NCI-H510A treated with DMSO at 0.1 percent for 48 hours (cell line): ENCODE measurements at regions not wholly inside any gene's neighbourhood (a gene's known extent, or its start where the extent isn't known, plus 50 kb on each side); places are given as distances from the start of the nearest gene placed in this dataset.
A peak's percentile ranks its signal among the peaks of the same experiment; 100 is the strongest.

ENCODE experiments used
- DNase-seq: peaks from one replicate; lab custom pipeline; 2025; lab: John Stamatoyannopoulos, UW

DNA sequence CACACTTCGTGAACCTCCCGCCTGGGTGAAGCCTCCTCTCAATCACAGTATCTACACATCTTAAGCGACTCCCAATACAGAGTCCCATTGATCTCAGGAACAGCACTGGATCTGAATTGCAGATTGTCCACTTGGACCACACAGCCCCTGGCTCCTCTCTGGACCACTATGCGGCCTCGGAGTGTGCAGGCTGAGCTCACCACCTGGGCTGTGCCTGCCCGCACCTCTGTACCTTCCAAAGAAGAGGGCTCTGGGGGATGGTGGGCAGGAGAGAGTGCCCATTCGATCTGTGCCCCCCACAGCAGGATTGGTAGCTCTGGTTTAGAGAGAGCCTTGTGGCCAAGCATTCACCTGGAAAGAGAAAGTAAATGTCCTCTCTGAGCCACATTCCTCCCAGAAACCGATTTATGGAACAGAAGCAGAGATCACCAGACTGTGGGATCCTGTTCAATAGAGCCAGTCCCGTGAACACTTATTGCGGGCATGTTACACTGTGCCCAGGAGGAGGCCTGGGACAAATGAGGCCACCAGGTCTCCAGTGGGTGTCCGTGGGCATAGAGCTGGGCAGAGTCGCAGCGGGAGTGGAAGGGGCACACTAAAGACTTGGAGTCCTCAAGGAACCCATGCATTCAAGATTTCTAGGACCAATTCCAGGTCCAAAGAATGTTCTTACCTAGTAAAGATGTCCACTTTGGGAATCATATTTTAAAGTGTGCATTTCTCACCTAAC, 141.6 kb upstream of the SOX1 start:
- DNase-seq = no peak

DNA sequence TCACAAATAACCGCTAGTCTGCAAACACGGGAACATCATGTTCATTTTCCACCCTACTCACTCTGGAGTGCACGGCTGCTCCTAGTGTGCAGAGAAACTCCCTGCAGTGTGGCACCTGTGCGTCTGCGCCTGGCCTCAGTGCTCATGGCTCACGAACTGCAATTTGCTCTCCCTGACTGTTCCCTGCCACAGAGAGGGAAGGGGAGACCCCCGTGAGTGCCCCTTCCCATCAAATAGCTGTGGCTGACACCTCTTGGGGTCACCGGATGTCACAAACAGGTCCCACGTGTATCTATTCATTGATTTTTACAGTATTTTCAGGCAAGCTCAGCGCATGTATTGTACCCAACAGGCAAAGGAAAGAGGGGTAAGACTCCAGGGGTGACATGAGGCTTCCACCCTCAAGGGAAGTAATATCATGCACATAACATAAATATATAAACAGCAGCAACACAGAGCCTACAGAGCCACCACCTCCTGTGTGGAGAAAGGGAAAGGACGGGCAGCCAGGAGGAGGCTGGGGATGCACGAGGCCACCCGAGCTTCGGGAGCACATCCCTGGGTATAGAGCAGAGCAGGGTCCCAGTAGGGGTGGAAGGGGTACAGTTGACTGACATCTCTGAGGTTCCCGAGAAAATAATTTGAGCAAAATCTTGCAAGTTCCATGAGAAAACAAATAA, 140.3 kb upstream of the SOX1 start:
- DNase-seq = peak; percentile 37

DNA sequence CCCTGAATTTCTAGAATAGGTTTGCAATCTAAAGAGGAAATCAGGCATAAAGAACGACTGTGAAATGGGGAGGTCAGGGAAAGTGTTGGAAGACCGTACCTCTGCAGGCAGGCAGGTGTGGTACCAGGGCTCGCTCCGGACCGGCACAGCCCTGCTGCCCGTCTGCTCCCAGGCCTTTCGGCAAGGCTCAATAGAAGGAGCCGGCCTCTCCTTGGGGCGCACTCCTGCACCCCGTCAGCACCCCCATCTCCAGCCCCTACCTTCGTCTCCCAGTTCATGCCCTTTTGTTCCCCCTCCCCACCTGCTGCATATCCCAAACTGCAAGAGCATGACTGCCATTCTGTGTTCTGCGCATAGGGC, 139.8 kb upstream of the SOX1 start:
- DNase-seq = no peak

DNA sequence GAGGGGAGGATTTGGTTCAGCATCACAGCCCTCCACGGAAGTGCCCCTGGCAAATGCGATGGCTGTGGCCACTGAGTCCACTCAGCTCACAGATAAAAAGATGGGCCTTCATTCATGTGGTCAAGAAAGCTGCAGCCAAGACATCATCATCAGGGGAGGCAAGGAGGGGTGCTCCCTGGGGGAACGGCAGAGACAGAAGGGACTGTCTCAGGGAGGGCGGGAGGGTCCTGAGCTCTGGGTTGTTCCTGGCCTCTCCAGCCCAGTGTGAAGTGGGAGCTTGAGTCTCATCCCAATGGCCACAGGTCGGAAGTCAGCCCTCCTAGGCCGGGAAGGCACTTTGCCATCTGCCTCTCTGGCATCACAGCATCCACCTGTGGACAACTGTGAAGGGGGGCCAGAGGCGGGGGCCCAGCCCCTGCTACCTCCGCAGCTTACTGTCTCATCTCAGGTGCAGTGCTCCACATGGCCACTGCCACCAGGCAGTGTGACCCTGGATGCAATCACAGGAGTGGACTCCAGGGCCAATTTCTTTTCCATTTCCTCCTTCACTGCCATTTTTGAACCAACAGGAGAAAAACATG, 137.8 kb upstream of the SOX1 start:
- DNase-seq = no peak

DNA sequence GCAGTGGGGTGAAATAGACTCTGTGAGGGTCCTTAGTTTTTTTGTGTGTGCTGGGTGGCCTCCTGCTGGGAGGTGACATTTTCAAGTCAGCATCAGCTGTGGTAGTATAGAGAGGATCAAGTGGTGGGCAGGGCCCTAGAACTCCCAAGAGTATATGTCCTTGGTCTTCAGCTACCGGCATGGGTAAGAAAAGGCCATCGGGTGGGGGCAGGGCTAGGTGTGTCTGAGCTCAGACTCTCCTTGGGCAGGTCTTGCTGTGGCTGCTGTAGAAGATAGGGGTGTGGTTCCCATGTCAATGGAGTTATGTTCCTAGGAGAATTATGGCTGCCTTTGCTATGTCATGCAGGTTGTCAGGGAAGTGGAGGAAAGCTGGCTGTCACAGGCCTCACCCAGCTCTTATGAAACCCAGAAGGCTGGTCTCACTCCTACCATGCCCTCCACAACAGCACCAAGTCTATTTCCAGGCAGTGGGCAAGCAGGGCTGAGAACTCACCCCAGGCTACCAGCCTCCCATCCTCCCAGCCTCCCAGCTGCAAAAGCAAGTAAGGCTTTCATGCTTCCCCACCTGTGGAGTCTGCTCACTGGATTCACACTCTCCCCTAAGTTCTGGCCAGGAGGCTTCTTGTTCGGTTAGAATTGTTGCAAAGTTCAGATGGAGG, 130.6 kb upstream of the SOX1 start:
- DNase-seq = no peak

DNA sequence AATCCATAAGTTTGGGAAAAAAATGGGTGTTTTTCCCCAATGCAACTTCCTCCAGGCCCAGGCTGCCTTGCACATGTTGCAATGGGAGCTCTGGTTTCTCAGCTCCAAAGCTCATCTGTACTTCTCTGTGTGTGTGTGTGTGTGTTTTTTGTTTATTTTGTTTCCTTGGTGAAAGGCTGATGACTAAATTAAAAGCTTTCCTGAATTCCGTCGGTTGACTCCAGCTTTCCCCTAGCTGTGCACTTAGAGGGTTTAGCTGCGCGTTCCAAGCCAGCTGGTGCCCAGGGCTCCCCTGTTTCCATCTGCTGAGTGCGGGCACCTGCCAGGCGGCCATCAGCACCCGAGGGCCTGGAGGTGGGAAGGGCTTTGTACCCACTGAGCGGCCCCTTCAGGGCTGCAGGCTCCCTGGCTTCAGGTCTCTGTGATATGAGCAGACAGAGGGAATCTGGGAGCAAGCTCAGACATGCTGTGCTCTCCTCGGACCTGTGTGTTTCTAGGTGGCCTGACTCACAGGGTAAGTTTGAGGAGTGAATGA, 129.1 kb upstream of the SOX1 start:
- DNase-seq = peak; percentile 84

DNA sequence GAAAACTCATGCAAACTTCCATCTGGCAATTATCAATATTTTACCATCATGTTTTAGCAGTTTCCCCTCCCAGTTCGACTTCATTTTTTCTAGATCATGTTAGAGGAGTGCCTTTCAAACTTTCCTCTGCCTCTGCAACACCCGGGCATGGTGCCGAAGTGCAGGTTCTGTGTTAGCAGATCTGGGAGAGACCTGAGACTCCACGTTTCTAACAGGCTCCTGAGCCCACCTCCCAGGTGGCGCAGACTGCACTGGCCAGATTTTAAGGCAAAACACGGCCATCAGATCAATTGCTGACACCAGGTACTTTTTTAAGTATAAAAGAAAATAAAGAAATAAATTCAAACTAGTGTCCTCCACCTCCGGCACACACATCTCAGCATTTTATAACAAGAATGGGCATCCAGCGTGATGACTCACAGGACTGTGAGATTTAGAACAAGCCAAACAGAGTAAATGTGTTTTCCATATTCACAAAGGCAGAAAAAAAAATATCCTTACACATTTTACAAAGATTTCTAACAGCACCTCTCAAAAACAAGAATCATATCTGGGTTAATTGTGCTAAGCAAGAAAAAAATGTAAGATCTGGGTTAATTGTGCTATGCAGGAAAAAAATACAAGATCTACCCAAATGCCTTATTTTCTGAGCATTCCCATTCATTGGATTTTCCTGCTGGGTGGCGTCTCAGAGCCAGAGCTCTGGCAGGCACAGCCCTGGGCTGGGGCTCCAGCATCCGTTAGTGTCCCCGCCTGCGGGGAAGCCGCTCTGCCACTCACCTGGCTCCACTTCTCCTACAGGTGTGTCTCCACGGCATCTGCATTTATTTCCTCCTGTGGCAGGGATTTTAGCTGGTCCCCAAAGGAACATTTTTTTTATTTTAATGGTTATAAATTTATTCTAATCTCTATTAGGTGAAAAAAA, 127.9 kb upstream of the SOX1 start:
- DNase-seq = peak; percentile 56

DNA sequence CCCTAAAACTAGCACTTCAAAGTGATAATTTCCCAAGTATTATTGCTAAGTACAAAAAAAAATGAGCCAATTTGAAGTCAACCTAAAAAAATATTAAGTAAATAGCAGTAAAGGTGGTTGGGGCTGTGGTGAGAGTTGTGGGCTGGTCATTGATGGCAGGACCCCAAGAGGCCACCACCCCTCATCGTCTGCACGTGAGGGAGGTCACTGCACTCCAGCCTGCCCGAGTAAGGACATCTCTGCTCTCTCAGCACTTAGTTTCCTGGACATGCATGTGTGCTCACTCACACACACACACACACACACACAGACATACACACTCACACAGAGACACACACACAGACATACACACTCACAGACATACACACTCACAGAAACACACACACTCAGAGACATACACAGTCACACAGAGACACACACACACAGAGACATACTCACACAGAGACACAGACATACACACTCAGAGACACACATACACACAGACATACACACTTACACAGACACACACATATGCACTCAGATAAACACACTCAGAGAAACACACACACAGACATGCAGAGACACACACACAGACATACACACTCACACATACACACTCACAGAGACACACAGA, 127.2 kb upstream of the SOX1 start:
- no peak for DNase-seq

DNA sequence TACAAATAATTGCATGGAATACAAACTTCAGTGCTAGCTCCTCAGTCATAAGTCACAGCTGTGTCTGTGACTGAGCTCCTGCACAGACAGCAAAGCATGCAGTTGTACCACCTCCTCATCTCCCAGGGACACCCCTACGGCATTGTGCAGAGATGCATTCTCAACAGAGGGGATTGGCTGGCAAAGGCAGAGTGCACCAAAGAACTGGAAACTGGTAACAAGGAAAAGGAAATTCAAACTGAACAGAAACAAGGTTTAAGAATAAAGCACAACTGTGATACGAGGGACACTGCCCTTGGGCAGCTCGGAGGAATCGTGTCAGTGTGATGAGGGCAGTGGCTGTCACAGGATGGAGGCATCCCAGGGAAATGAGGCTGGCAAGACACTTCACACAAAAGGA, 126.1 kb upstream of the SOX1 start:
- DNase-seq = peak; percentile 60

DNA sequence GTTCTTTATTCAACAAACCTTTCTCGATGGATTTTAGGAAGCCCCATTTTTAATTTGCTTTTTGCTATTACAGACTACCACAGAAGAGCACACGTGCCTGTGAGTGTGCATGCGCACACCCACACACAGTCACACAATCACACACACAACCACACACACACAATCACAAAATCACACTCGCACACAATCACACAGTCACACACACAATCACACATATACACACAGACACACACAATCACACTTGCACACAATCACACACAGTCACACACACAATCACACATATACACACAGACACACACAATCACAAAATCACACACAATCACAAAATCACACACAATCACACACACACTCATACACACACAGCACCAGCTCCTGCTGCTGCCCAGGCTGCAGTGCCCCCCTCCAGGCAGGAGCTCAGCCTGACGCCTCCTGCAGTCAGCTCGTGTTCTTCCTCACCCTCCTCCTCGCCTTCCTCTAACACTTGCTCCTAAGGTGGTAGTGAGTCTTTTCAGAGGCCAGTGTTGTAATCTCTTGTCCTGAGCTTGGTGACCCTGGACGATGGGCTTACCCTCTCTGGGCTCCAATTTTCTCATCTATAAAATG, 125.0 kb upstream of the SOX1 start:
- no peak for DNase-seq

DNA sequence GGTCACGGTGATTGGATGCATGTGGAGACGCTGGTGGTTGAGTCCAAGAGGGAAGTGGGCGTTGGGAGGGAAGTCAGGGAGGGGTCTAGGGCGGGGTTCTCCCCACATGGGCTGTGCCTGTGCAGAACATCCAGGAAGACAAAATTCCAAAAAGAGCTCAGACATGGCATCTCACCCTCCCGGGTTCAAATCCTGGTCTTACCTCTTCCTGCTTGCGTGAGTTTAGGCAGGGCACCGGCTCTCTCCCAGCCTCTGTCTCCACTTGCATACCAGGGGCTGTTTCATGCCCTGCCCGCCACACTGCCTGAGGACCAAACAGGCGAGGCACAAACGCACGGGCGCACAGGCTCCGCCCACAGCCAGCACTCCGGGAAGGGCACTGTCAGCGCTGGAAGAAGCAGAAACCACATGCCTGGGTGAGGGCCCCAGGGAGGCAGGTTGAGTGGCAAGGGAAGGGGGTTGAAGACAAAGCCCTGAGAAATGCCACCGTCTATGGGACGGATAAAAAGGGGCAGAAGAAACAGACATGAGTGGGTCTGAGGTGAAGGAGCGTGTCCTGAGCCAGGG, 123.6 kb upstream of the SOX1 start:
- DNase-seq = no peak

DNA sequence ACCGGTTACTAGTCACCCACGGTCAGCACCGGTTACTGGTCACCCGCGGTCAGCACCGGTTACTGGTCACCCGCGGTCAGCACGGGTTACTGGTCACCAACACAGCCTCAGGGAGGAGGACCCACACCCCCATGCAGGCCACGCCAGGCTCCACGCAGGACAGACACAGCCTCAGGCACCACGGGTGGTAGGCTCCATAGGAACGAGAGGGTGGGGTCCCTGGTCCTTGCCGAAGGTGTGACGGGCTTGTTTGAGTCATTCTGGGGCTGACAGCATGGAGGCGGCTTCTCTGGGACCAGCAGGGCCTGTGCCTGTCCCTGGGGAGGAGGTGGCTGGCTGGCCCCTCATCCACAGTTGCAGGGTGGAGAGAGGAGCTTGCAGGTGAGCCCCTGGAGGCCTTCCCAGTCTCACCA, 122.8 kb upstream of the SOX1 start:
- no peak for DNase-seq

DNA sequence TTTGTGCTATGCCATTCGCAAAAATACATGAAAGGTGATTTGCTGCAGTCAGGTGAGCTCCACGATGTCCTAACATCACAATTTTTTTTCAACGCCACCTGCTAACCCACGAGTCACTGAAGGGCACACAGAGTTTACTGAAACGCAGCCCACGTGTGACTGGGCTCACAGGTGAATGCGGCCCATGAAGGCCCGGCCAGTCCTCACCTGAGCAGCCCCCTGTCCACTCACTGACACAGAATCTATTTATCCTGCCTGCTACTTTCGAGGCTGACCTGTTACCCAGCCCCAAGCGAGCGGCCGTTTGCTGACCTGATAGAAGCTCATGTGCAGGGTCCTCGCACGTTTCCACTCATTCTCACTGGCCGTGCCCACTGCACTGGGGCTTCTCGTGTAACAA, 121.9 kb upstream of the SOX1 start:
- DNase-seq = no peak

DNA sequence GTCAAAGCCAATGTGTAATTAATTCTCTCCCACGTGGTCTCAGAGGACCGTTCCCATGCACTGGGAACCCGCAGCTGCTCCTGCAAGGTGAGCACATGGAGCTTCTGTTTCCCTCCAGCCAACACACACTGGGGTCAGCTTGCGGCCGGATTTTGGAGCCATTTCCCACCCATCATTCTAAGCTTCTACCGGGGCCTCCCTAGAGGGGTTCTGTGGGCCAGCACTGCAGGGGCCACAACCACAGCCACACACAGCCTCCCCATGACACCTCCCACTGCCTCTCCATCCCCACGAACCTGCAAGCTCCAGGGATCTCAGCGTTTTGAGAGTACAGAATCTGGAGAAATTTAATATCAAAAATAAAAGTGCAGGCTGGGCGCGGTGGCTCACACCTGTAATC, 120.7 kb upstream of the SOX1 start:
- peak; percentile 17 for DNase-seq

DNA sequence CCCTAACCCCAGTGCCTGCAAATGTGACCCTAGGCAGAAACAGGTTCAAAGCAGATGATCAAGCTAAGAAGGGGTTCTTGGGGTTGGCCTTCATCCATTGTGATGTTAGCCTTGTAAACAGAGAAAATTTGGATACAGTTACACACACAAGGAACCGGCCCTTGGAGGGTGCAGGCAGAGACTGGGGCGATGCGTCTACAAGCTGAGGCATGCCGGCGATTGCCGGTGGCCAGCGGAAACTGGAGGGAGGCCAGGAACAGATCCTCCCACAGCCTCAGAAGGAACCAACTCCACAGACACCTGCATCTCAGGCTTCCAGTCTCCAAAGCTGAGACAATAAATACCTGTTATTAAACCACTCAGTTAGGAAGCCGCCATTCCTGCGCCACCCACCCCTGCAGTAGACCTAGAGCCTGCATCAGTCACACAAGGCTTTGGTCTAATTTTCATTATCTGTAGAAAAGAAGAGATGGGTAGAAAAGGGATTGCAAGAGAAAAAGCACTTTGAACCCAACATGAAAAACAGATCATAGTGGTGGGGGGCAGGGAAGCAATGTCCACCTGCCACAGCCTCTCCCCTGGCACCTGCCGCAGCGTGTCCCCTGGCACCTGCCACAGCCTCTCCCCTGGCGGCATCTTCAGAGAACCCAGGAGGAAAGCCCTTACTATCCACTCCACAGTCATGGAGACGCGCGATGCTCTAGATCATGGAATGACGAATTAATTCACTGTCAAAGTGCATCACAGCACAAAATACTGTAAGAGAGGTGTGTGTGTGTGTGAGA, 119.7 kb upstream of the SOX1 start:
- DNase-seq = peak; percentile 90

DNA sequence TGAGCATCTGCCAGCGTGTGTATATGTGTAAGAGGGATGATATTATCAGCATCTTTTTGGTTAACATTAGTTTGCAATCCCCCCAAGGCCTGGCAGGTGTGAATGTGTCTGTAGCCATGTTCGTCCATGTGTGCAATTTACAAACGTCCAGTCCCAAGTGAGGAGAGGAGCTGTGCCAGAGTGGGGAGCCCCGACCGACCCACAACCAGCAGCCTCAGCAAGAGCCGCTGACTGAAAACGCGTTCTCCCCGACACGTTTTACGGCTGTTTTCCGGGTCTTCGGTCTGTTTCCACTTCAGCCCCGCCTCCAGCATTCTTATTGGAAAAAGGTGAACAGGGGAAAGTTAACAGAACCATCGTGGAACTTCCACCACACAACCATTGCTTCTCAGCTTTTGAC, 119.1 kb upstream of the SOX1 start:
- DNase-seq = no peak

DNA sequence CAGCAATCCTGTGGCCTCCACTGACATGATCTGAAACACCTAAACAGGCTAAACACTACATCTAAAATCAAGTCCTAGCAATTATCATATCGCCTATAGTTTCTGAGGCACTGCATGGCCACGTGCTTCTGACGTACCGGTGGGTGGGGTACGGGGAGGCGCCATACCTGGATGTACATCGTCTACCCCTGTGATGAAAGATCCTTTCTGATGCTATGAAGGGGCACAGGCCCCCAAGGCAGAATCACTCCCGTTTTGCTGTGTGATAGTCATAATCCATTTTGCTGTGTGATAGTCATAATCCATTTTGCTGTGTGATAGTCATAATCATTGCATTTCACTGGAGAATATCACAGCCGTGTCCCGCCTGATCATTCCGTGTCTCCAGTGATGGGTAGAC, 118.7 kb upstream of the SOX1 start:
- DNase-seq = no peak

DNA sequence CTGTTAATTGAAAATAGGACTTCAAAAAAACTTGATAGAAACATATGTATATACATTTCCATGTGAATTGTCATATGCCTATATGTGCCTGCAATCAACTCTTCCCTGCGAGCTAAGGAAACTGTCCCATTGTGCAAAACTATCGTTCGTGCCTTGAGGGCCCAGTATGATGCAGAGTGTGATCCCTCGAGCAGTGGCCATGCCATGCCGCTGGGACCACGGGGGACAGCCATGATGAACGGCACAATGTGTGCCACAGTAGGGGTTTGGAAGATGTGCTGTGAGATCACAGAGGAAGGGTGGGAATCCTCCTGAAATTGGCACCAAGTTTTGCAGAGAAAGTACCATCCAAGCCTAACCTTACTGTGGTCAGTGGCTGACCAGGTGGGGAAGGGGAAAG, 118.1 kb upstream of the SOX1 start:
- no peak for DNase-seq

DNA sequence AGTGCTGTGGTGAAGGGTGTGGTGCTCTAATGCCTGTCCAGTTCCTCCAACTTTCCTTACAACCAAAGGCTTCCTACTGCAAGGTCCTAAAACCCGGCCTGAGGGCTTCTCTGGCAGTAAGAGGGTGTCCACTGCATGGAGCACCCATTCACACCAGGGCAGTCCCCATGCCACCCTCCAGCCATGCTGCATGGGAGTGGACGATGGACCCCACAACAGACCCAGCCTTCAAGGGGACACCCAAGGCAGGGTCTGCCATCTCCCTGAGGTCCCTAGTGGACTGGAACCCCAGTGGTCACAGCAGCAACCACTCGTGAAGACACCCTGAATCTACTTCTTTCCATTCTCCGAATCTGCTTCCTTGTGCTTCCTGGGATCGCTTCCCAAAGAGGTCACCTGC, 117.6 kb upstream of the SOX1 start:
- DNase-seq = no peak

DNA sequence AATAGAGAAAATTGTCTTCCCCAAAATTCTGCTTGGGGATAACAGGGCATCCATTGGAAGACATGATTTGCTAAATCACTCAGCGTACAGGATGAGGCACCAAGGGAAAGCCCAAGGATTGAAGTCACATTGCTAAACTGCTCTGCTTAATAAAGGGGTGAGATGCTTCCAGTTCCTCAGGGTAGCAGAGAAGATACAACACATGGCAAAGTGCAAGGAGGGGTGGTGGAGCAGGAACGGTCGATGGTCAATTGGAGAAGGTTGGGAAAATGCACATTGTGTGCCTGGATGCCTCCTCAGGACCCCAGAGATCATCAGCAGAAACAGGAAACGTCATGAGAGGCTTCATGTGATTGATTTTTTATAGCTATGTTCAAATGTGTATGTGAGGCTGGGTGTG, 116.3 kb upstream of the SOX1 start:
- no peak for DNase-seq
